HCT116 (cell line): ENCODE measurements at regions not wholly inside any gene's neighbourhood (a gene's known extent, or its start where the extent isn't known, plus 50 kb on each side); places are given as distances from the start of the nearest gene placed in this dataset.

Source experiments
- ATAC-seq: fragments of 200-7000 bp; cut with Tn5 transposase; 2 replicates; pipeline ENCODE4 v1.9.1; 2020; ENCODE audit warnings: mild to moderate bottlenecking, moderate library complexity
- BruUV-seq: library from RNA; stranded (reverse); fragments of 400-500 nt; replicated peaks from 2 replicates; lab custom pipeline; 2021; lab: Mats Ljungman, UMichigan
- CTCF ChIA-PET: fragments of 300-600 bp; sonication (Branson Sonifier 250); formaldehyde crosslinking; loops from one replicate; lab custom pipeline; 2021; ENCODE audit warnings: antibody characterized with exemption; lab: Charles Lee
- POLR2A ChIA-PET: fragments of 300-600, 350-600 bp; sonication (Branson Sonifier 250); formaldehyde crosslinking; loops from one replicate; lab custom pipeline; 2021; ENCODE audit warnings: antibody characterized with exemption; lab: Charles Lee
- RAD21 ChIA-PET, 2 experiments: fragments of 300-600 bp; sonication (Branson Sonifier 250); formaldehyde crosslinking; loops; one replicate each; lab custom pipeline; 2023; ENCODE audit warnings: low total read pairs in 2 of 2; ENCODE audit not compliant: uncharacterized antibody in 2 of 2, unreplicated experiment in 2 of 2, low non-redundant PET in 1 of 2; lab: Charles Lee
- DNase-seq: peaks from one replicate; pipeline ENCODE4 v3.0.0-alpha.2; 2010; ENCODE audit warnings: low read depth, low spot score
- H2AFZ ChIP-seq: fragments of 200-600 bp; shearing (Covaris generic), sonication (generic); 2 replicates; pipeline ENCODE4 v1.6.1; 2017; ENCODE audit warnings: low read depth, mixed run types, mixed read lengths, antibody characterized with exemption, low read length; ENCODE audit not compliant: poor library complexity, severe bottlenecking
- H3K27ac ChIP-seq: 2 replicates; pipeline ENCODE4 v1.5.1; 2012; ENCODE audit warnings: low read depth, low read length
- H3K27me3 ChIP-seq: fragments of 200-600 bp; sonication (generic); 2 replicates; pipeline ENCODE4 v1.6.1; 2016; ENCODE audit warnings: mixed run types, low read length, mixed read lengths; ENCODE audit not compliant: insufficient read depth
- H3K36me3 ChIP-seq, 2 experiments: fragments of 200-500 bp in 1 of 2; fragments of 200-600 bp in 1 of 2; sonication (Bioruptor generic) in 1 of 2; sonication (generic) in 1 of 2; 2 replicates each; pipeline versions ENCODE4 v1.5.1 to v1.6.1; 2014 to 2016; ENCODE audit warnings: low read length in 2 of 2, inconsistent platforms in 1 of 2, mixed read lengths in 1 of 2, mixed run types in 1 of 2; ENCODE audit not compliant: insufficient read depth in 2 of 2, control insufficient read depth in 1 of 2
- H3K4me1 ChIP-seq, 2 experiments: fragments of 200-600 bp in 1 of 2; sonication (generic) in 1 of 2; 2 replicates each; pipeline versions ENCODE4 v1.5.1 to v1.6.1; 2012 to 2017; ENCODE audit warnings: low read length in 2 of 2, inconsistent platforms in 1 of 2, mild to moderate bottlenecking in 1 of 2, mixed read lengths in 1 of 2, mixed run types in 1 of 2, moderate library complexity in 1 of 2; ENCODE audit not compliant: insufficient read depth in 2 of 2, control insufficient read depth in 1 of 2
- H3K4me2 ChIP-seq: fragments of 200-600 bp; sonication (generic); 2 replicates; pipeline ENCODE4 v1.6.1; 2017; ENCODE audit warnings: mixed run types, low read length, mixed read lengths
- H3K4me3 ChIP-seq, 2 experiments: fragments of 200-600 bp in 1 of 2; sonication (generic) in 1 of 2; replicated peaks in 1 of 2; 2 replicates each; pipeline ENCODE4 v1.5.1; 2011 to 2016; ENCODE audit warnings: low read length in 2 of 2, control low read depth in 1 of 2, low read depth in 1 of 2, mild to moderate bottlenecking in 1 of 2, mixed read lengths in 1 of 2, mixed run types in 1 of 2
- H3K79me2 ChIP-seq: fragments of 200-600 bp; sonication (generic); 2 replicates; pipeline ENCODE4 v1.6.1; 2017; ENCODE audit warnings: mild to moderate bottlenecking, mixed run types, low read length, moderate library complexity, mixed read lengths; ENCODE audit not compliant: insufficient read depth
- H3K9ac ChIP-seq: fragments of 200-600 bp; sonication (generic); 2 replicates; pipeline ENCODE4 v1.6.1; 2016; ENCODE audit warnings: low read length, mixed read lengths
- H3K9me2 ChIP-seq: fragments of 200-600 bp; sonication (generic), shearing (Covaris generic); 2 replicates; pipeline ENCODE4 v1.6.1; 2017; ENCODE audit warnings: mixed run types, mild to moderate bottlenecking, moderate library complexity; ENCODE audit not compliant: insufficient read depth
- H3K9me3 ChIP-seq, 2 experiments: fragments of 200-500 bp in 1 of 2; fragments of 200-600 bp in 1 of 2; sonication (Bioruptor generic) in 1 of 2; sonication (generic) in 1 of 2; 2 replicates each; pipeline ENCODE4 v1.6.1; 2014 to 2017; ENCODE audit warnings: low read length in 2 of 2, mixed read lengths in 2 of 2, inconsistent platforms in 1 of 2, low read depth in 1 of 2, mild to moderate bottlenecking in 1 of 2, mixed run types in 1 of 2, moderate library complexity in 1 of 2; ENCODE audit not compliant: control insufficient read depth in 1 of 2, insufficient read depth in 1 of 2
- H4K20me1 ChIP-seq: fragments of 200-600 bp; sonication (generic), shearing (Covaris generic); 2 replicates; pipeline ENCODE4 v1.6.1; 2017; ENCODE audit warnings: mixed run types, mild to moderate bottlenecking, moderate library complexity; ENCODE audit not compliant: insufficient read depth
- CBX3 ChIP-seq: IDR thresholded peaks from 2 replicates; pipeline ENCODE4 v1.6.1; 2012; ENCODE audit warnings: low read depth
- CEBPB ChIP-seq: IDR thresholded peaks from 2 replicates; pipeline ENCODE4 v1.6.1; 2012; ENCODE audit warnings: low read depth
- CTCF ChIP-seq, 3 experiments: fragments of 200-600 bp in 1 of 3; sonication (generic) in 1 of 3; IDR thresholded peaks in 2 of 3; conservative IDR thresholded peaks in 1 of 3; 2 replicates each; pipeline ENCODE4 v1.5.1; 2012 to 2017; ENCODE audit warnings: low read depth in 2 of 3, low read length in 2 of 3, antibody characterized with exemption in 1 of 3, borderline replicate concordance in 1 of 3, control low read depth in 1 of 3, mild to moderate bottlenecking in 1 of 3, mixed read lengths in 1 of 3, mixed run types in 1 of 3, moderate library complexity in 1 of 3; ENCODE audit not compliant: insufficient read depth in 1 of 3
- EGR1 ChIP-seq: IDR thresholded peaks from 2 replicates; pipeline ENCODE4 v1.6.1; 2012; ENCODE audit warnings: low read depth
- ELF1 ChIP-seq: IDR thresholded peaks from 2 replicates; pipeline ENCODE4 v1.6.1; 2012; ENCODE audit warnings: low read depth, borderline replicate concordance
- EZH2 ChIP-seq: fragments of 200-600 bp; sonication (generic); IDR thresholded peaks from 2 replicates; pipeline ENCODE4 v1.6.1; 2017; ENCODE audit warnings: antibody characterized with exemption, mixed run types
- EZH2phosphoT487 ChIP-seq: fragments of 200-600 bp; IDR thresholded peaks from 2 replicates; pipeline ENCODE4 v1.6.1; 2018; ENCODE audit warnings: antibody characterized with exemption, borderline replicate concordance
- FOSL1 ChIP-seq: IDR thresholded peaks from 2 replicates; pipeline ENCODE4 v1.6.1; 2012; ENCODE audit warnings: low read depth
- JUND ChIP-seq: IDR thresholded peaks from 2 replicates; pipeline ENCODE4 v1.6.1; 2012
- MAX ChIP-seq: IDR thresholded peaks from 2 replicates; pipeline ENCODE4 v1.6.1; 2012
- POLR2A ChIP-seq: IDR thresholded peaks from 2 replicates; pipeline ENCODE4 v1.7.0; 2011; ENCODE audit warnings: borderline replicate concordance; ENCODE audit not compliant: insufficient read depth, insufficient read length; ENCODE audit errors: extremely low read depth
- POLR2AphosphoS5 ChIP-seq: IDR thresholded peaks from 2 replicates; pipeline ENCODE4 v1.6.1; 2011; ENCODE audit warnings: mild to moderate bottlenecking, low read depth, low read length, moderate library complexity
- RAD21 ChIP-seq: IDR thresholded peaks from 2 replicates; pipeline ENCODE4 v1.6.1; 2012; ENCODE audit warnings: low read depth, mild to moderate bottlenecking
- SP1 ChIP-seq: IDR thresholded peaks from 2 replicates; pipeline ENCODE4 v1.6.1; 2012; ENCODE audit warnings: low read depth
- SRF ChIP-seq: IDR thresholded peaks from 2 replicates; pipeline ENCODE4 v1.6.1; 2012; ENCODE audit warnings: low read depth
- TCF7L2 ChIP-seq: IDR thresholded peaks from 2 replicates; pipeline ENCODE4 v1.7.0; 2011; ENCODE audit warnings: borderline replicate concordance, inconsistent platforms; ENCODE audit not compliant: insufficient read depth, insufficient read length; ENCODE audit errors: extremely low read depth
- YY1 ChIP-seq: IDR thresholded peaks from 2 replicates; pipeline ENCODE4 v1.6.1; 2011; ENCODE audit warnings: low read length, low read depth, moderate library complexity, mild to moderate bottlenecking; ENCODE audit not compliant: insufficient replicate concordance; ENCODE audit errors: extremely low read depth
- ZFX ChIP-seq: fragments of 450-650 bp; IDR thresholded peaks from 2 replicates; pipeline ENCODE4 v1.6.1; 2017
- ZNF274 ChIP-seq: fragments of 200-500 bp; sonication (Bioruptor generic); IDR thresholded peaks from 2 replicates; pipeline ENCODE4 v1.6.1; 2014; ENCODE audit warnings: mild to moderate bottlenecking, low read depth, low read length, inconsistent platforms
- intact Hi-C: fragments of 100-400 bp; cut with micrococcal nuclease; formaldehyde crosslinking; loops from 2 replicates; pipeline ENCODE4 v1.10.0; 2022
- TF ChIP-seq, protein P1 (sequence below): IDR thresholded peaks from 2 replicates; pipeline ENCODE4 v1.6.1; 2012

- ATAC-seq = no peak
- Histone ChIP-seq H3K4me1 (no peaks in the 10 kb centered on the region), H3K4me2 (no peak overlapping the region), H4K20me1 (no peaks in the 10 kb centered on the region), H2AFZ (no peak overlapping the region)
- intact Hi-C loops = no loop called here
- CTCF ChIA-PET = no interaction called here
- POLR2A ChIA-PET = no interaction called here
- TF ChIP-seq CBX3 (no peak), CEBPB (no peak), YY1 (no peak), TCF7L2 (no peak), EZH2 (no peak), CTCF (IDR thresholded peaks at IDR 0.05 in 2 of 3, conservative IDR thresholded peaks at IDR 0.05 in 1 of 3; ENCODE audit: borderline replicate concordance in 1 of 3, insufficient read depth in 1 of 3, low read depth in 2 of 3, low read length in 2 of 3) (no peak)
- TF ChIP-seq, all 23 proteins: peak for 0
- Histone ChIP-seq H3K9me2 (no peaks in the 10 kb centered on the region), H3K9me3 (no peaks in the 10 kb centered on the region), H3K9ac (no peak overlapping the region), H3K79me2 (no peaks in the 10 kb centered on the region), H3K4me3 (no peak overlapping the region), H3K36me3 (no peaks in the 10 kb centered on the region), H3K27ac (no peak overlapping the region), H3K27me3 (no peaks in the 10 kb centered on the region)
- no TSS peak for BruUV-seq
- no peak for DNase-seq
- RAD21 ChIA-PET = no interaction called here
Measured at GRCh38 chrX:129035180-129035579, 488.1 kb downstream of the SMARCA1 start.

DNA sequence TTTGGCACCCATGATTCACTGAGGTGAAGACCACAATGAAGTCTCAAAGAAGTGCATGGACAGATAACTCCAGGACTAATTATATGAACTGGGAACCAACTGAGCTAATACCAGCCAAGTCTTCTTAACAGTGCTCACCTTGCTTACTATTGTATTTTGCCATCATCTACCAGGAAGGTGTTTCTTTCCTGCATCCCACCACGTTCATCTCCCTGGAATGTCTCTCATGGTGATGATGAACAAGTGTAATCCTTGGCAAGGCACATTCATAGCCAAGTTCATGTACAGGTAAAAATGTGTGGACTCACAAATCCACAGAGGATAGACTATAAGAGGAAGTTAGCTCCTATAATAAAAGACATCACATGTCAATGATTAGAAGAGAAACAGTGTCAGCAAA, 489.1 kb downstream of the SMARCA1 start:
- RAD21 ChIA-PET = no interaction called here
- Histone ChIP-seq H3K4me1 (no peaks in the 10 kb centered on the region), H3K79me2 (no peaks in the 10 kb centered on the region), H3K27ac (no peak overlapping the region), H4K20me1 (no peaks in the 10 kb centered on the region), H3K9me2 (no peaks in the 10 kb centered on the region), H3K9me3 (no peaks in the 10 kb centered on the region), H2AFZ (no peak overlapping the region), H3K4me2 (no peak overlapping the region), H3K27me3 (no peaks in the 10 kb centered on the region), H3K9ac (no peak overlapping the region), H3K4me3 (no peak overlapping the region), H3K36me3 (no peaks in the 10 kb centered on the region)
- CTCF ChIA-PET = no interaction called here
- DNase-seq (no peak), ATAC-seq (no peak)
- BruUV-seq = no TSS peak
- POLR2A ChIA-PET = no interaction called here
- intact Hi-C loops = no loop called here
- TF ChIP-seq, protein P1, sequence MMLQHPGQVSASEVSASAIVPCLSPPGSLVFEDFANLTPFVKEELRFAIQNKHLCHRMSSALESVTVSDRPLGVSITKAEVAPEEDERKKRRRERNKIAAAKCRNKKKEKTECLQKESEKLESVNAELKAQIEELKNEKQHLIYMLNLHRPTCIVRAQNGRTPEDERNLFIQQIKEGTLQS = no peak
- TF ChIP-seq MAX (no peak), POLR2A (no peak), JUND (no peak), EZH2phosphoT487 (no peak), CBX3 (no peak), TCF7L2 (no peak), EZH2 (no peak), POLR2AphosphoS5 (no peak), ELF1 (no peak), RAD21 (no peak), SRF (no peak), SP1 (no peak), FOSL1 (no peak), ZFX (no peak), EGR1 (no peak), ZNF274 (no peak), CEBPB (no peak)
